ENCODE measurements at regions not wholly inside any gene's neighbourhood (a gene's known extent, or its start where the extent isn't known, plus 50 kb on each side); places are given as distances from the start of the nearest gene placed in this dataset.

DNA sequence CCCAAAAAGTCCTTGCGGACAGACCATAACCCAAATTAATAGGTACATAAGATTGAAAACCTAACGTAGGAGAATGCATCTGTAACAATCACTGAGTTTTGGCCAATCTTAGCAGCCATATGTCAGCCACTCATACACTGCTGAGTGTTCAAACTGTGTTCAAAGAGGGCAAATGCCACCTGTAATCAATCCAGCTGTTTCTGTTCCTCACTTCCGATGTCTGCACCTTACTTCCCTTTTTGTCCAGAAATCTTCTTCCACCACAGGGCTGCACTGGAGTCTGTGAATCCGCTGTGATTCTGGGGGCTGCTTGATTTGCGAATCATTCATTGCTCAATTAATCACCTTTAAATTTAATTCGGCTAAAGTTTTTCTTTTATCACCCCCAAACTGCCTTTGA is 263.9 kb downstream of the ICE1 start:
- TF ChIP-seq, protein P1, sequence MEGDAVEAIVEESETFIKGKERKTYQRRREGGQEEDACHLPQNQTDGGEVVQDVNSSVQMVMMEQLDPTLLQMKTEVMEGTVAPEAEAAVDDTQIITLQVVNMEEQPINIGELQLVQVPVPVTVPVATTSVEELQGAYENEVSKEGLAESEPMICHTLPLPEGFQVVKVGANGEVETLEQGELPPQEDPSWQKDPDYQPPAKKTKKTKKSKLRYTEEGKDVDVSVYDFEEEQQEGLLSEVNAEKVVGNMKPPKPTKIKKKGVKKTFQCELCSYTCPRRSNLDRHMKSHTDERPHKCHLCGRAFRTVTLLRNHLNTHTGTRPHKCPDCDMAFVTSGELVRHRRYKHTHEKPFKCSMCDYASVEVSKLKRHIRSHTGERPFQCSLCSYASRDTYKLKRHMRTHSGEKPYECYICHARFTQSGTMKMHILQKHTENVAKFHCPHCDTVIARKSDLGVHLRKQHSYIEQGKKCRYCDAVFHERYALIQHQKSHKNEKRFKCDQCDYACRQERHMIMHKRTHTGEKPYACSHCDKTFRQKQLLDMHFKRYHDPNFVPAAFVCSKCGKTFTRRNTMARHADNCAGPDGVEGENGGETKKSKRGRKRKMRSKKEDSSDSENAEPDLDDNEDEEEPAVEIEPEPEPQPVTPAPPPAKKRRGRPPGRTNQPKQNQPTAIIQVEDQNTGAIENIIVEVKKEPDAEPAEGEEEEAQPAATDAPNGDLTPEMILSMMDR (IDR thresholded peaks at IDR 0.05), result no peak
- no peak for TF ChIP-seq POLR2A (IDR thresholded peaks at IDR 0.05)
